GM23248 (cell line): ENCODE measurements at regions not wholly inside any gene's neighbourhood (a gene's known extent, or its start where the extent isn't known, plus 50 kb on each side); places are given as distances from the start of the nearest gene placed in this dataset.

Experiments used
- DNase-seq: peaks from one replicate; pipeline ENCODE4 v3.0.0-alpha.2; 2015
- H2AFZ ChIP-seq: fragments of 200-600 bp; sonication (generic); 2 replicates; pipeline ENCODE4 v1.6.1; 2016; ENCODE audit warnings: antibody characterized with exemption
- H3F3A ChIP-seq: fragments of 200-600 bp; sonication (generic); 2 replicates; pipeline ENCODE4 v1.6.1; 2016; ENCODE audit warnings: mild to moderate bottlenecking, antibody characterized with exemption, mixed run types; ENCODE audit not compliant: insufficient read depth
- H3K27ac ChIP-seq: fragments of 200-600 bp; sonication (generic); 2 replicates; pipeline ENCODE4 v1.5.1; 2016; ENCODE audit warnings: mild to moderate bottlenecking
- H3K27me3 ChIP-seq: fragments of 200-600 bp; sonication (generic); replicated peaks from 2 replicates; pipeline ENCODE4 v1.6.1; 2016; ENCODE audit warnings: mild to moderate bottlenecking; ENCODE audit not compliant: insufficient read depth
- H3K36me3 ChIP-seq: fragments of 200-600 bp; sonication (generic); 2 replicates; pipeline ENCODE4 v1.6.1; 2016; ENCODE audit warnings: low read depth, mild to moderate bottlenecking
- H3K4me1 ChIP-seq: fragments of 200-600 bp; sonication (generic); 2 replicates; pipeline ENCODE4 v1.6.1; 2016; ENCODE audit warnings: mild to moderate bottlenecking; ENCODE audit not compliant: insufficient read depth
- H3K4me2 ChIP-seq: fragments of 200-600 bp; sonication (generic); one replicate; pipeline ENCODE4 v1.6.1; 2016; ENCODE audit warnings: mild to moderate bottlenecking; ENCODE audit not compliant: unreplicated experiment
- H3K4me3 ChIP-seq: fragments of 200-600 bp; sonication (generic); 2 replicates; pipeline ENCODE4 v1.5.1; 2016; ENCODE audit warnings: mild to moderate bottlenecking
- H3K79me2 ChIP-seq: fragments of 200-600 bp; sonication (generic); 2 replicates; pipeline ENCODE4 v1.6.1; 2016; ENCODE audit warnings: mild to moderate bottlenecking; ENCODE audit not compliant: insufficient read depth
- H3K9ac ChIP-seq: fragments of 200-600 bp; sonication (generic); 2 replicates; pipeline ENCODE4 v1.6.1; 2016; ENCODE audit warnings: mild to moderate bottlenecking
- H3K9me2 ChIP-seq: fragments of 200-600 bp; sonication (generic); 2 replicates; pipeline ENCODE4 v1.6.1; 2016; ENCODE audit warnings: mixed run types, mild to moderate bottlenecking, moderate library complexity; ENCODE audit not compliant: insufficient read depth
- H3K9me3 ChIP-seq: fragments of 200-600 bp; sonication (generic); one replicate; pipeline ENCODE4 v1.6.1; 2017; ENCODE audit warnings: low read depth
- H4K20me1 ChIP-seq: fragments of 200-600 bp; sonication (generic); 2 replicates; pipeline ENCODE4 v1.6.0; 2016; ENCODE audit not compliant: insufficient read depth
- EZH2 ChIP-seq: fragments of 200-600 bp; sonication (generic); IDR thresholded peaks from 2 replicates; pipeline ENCODE4 v1.6.1; 2018; ENCODE audit warnings: antibody characterized with exemption, mild to moderate bottlenecking; ENCODE audit not compliant: insufficient read depth, poor library complexity, severe bottlenecking
- EZH2phosphoT487 ChIP-seq: fragments of 200-600 bp; sonication (generic); IDR thresholded peaks from 2 replicates; pipeline ENCODE4 v1.6.1; 2018; ENCODE audit warnings: antibody characterized with exemption, moderate library complexity, mild to moderate bottlenecking, low read depth; ENCODE audit not compliant: insufficient read depth
- WGBS, 2 experiments: methylation state at CpG; one replicate each; pipeline ENCODE4 v1.1.6; 2015 to 2017; ENCODE audit warnings: low lambda C conversion rate in 2 of 2, low coverage in 1 of 2; ENCODE audit errors: missing lambda C conversion rate in 2 of 2; 5-methylcytosine and 5-hydroxymethylcytosine counted together
- in situ Hi-C: fragments of 300-500 bp; cut with MboI; formaldehyde crosslinking; loops from 2 replicates; pipeline ENCODE4 v1.15.0; 2020

DNA sequence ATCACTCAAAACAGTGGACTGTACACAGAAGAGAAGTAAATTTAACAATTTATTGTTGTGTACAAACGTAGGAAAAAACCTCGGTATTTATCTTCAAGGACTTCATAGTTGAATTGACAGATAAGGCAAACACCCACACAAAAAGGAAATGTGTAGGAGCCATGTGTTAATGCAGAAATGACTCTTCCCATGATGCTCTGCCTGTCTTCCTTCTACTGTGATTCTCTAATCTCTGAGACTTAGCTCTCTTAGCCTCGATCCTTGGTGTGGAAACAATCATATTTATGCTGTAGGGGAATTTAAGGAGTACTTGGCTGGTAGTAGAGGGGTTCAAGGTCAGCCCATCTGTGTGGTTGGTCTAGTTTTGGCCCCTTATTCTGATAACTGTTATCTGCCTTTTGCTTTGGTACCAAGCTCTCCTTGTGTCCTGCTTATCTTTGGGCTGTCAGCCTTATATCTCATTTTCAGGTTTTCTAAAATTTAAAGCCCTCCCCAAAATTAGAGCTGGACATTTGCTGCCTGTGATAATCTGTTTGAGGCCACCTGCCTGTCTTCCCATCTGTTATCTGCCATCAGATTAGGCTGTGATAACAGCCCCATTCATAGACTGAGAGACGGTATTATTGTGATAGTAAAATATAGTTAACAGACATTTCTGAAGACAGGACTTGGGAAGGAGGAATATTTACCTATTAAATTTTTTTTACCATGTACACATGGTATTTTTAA lies 81.7 kb downstream of the GPR85 start:
- no peaks in the 10 kb centered on the region for H4K20me1 ChIP-seq
- no peaks in the 10 kb centered on the region for H3K9me2 ChIP-seq
- no peak for DNase-seq
- H3K27ac ChIP-seq, result no peak overlapping the region
- no peak overlapping the region for H3K9ac ChIP-seq
- peak overlapping the region; percentile 46; the same call in 1 of the 2 replicates for H2AFZ ChIP-seq
- no peak overlapping the region for H3K4me3 ChIP-seq
- no peaks in the 10 kb centered on the region for H3K9me3 ChIP-seq
- no peaks in the 10 kb centered on the region for H3K27me3 ChIP-seq
- H3K79me2 ChIP-seq, result no peaks in the 10 kb centered on the region
- peaks cover 5% of the 10 kb centered on the region; the same call in 1 of the 2 replicates for H3F3A ChIP-seq
- TF ChIP-seq EZH2 (no peak), EZH2phosphoT487 (no peak)
- no peaks in the 10 kb centered on the region for H3K4me1 ChIP-seq
- H3K4me2 ChIP-seq, result no peak overlapping the region
- H3K36me3 ChIP-seq, result no peaks in the 10 kb centered on the region
- in situ Hi-C loops, result loop anchor here (25.0 kb wide), 1 partner anchor 682 kb away; no protein-coding TSS in a partner anchor
- WGBS, 2 experiments, result 49 to 57% methylated on average over 4 of the region's 4 CpGs

- no peak for DNase-seq
- Histone ChIP-seq H3K9me2 (no peaks in the 10 kb centered on the region), H3K4me1 (peaks cover 15% of the 10 kb centered on the region), H3K4me3 (no peak overlapping the region), H3K36me3 (no peaks in the 10 kb centered on the region), H3K79me2 (no peaks in the 10 kb centered on the region), H3K27me3 (no peaks in the 10 kb centered on the region), H3F3A (peaks cover 20% of the 10 kb centered on the region), H3K27ac (no peak overlapping the region), H3K4me2 (no peak overlapping the region), H3K9me3 (no peaks in the 10 kb centered on the region), H2AFZ (peak overlapping the region; percentile 61), H4K20me1 (no peaks in the 10 kb centered on the region), H3K9ac (no peak overlapping the region)
- WGBS, 2 experiments, result 67 to 73% methylated on average over 6 of the region's 6 CpGs
- in situ Hi-C loops, result loop anchor here (25.0 kb wide), 1 partner anchor 687 kb away; no protein-coding TSS in a partner anchor
- TF ChIP-seq EZH2phosphoT487 (no peak), EZH2 (no peak)
Measured at GRCh38 chr7:113000316-113001020, 86.2 kb downstream of the GPR85 start.

DNA sequence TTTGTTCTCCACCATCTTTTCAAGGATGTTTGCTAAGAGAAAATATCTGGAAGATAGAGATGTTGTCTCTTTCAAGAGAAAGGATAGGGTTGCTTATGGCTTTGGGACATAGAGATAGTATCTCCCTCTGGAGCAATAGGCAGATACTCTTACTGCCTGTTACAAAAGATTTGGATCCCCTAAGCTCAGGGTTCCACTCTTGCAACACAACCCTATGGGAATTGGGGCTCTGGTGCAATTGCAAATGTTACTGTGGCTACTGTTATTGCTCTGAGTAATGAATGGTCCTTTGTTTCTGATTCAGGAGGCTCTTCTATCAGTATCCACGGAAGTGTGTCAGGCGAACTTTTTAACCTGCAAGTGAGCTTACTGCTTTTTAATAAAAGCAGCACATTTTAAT lies 88.8 kb downstream of the GPR85 start:
- Histone ChIP-seq H3K9ac (no peak overlapping the region), H3K36me3 (no peaks in the 10 kb centered on the region), H3K9me2 (no peaks in the 10 kb centered on the region), H3K27ac (no peak overlapping the region), H3K4me3 (no peak overlapping the region), H3K4me1 (peaks cover 32% of the 10 kb centered on the region), H3F3A (peaks cover 47% of the 10 kb centered on the region), H3K4me2 (no peak overlapping the region), H3K79me2 (peaks cover 5% of the 10 kb centered on the region; the same call in 1 of the 2 replicates), H4K20me1 (no peaks in the 10 kb centered on the region), H3K9me3 (no peaks in the 10 kb centered on the region), H3K27me3 (no peaks in the 10 kb centered on the region), H2AFZ (0 out of 2 replicates have a peak overlapping the region, but pooled peaks have one; percentile 8)
- WGBS, 2 experiments, result 87 to 100% methylated on average over 2 of the region's 2 CpGs
- in situ Hi-C loops, result no loop called here
- no peak for DNase-seq
- TF ChIP-seq EZH2phosphoT487 (no peak), EZH2 (no peak)

- no peaks in the 10 kb centered on the region for H3K27me3 ChIP-seq
- H3K4me1 ChIP-seq, result peaks cover 33% of the 10 kb centered on the region
- in situ Hi-C loops, result no loop called here
- peaks cover 19% of the 10 kb centered on the region for H3K79me2 ChIP-seq
- H3F3A ChIP-seq, result peaks cover 47% of the 10 kb centered on the region
- no peaks in the 10 kb centered on the region for H3K9me2 ChIP-seq
- no peak for TF ChIP-seq EZH2phosphoT487
- no peak for TF ChIP-seq EZH2
- H3K4me2 ChIP-seq, result peak overlapping the region; percentile 88
- DNase-seq, result no peak
- H3K9me3 ChIP-seq, result no peaks in the 10 kb centered on the region
- 57 to 78% methylated on average over 2 of the region's 2 CpGs for WGBS, 2 experiments
- no peaks in the 10 kb centered on the region for H3K36me3 ChIP-seq
- 0 out of 2 replicates have a peak overlapping the region, but pooled peaks have one; percentile 8 for H3K4me3 ChIP-seq
- H2AFZ ChIP-seq, result peak overlapping the region; percentile 59
- peak overlapping the region; percentile 93 for H3K27ac ChIP-seq
- H3K9ac ChIP-seq, result peak overlapping the region; percentile 69; the same call in 1 of the 2 replicates
- H4K20me1 ChIP-seq, result no peaks in the 10 kb centered on the region
Measured at GRCh38 chr7:112996331-112996871, 90.2 kb downstream of the GPR85 start.
